Liver (tissue), 8 donors: ENCODE measurements at regions not wholly inside any gene's neighbourhood (a gene's known extent, or its start where the extent isn't known, plus 50 kb on each side); places are given as distances from the start of the nearest gene placed in this dataset.

ENCODE experiments used
- DNase-seq: peaks from one replicate; pipeline ENCODE4 v3.0.0-alpha.2; 2017; ENCODE audit warnings: low spot score
- H3K27ac ChIP-seq, 2 donors: one replicate each; pipeline ENCODE4 v1.7.0; 2013; ENCODE audit warnings: inconsistent platforms in 2 of 2, low read length in 2 of 2, control low read depth in 1 of 2, low read depth in 1 of 2, mild to moderate bottlenecking in 1 of 2
- H3K27me3 ChIP-seq, 4 donors: one replicate each; pipeline versions ENCODE4 v1.6.1 to v1.7.0; 2013; ENCODE audit warnings: low read length in 3 of 4, inconsistent platforms in 1 of 4, mild to moderate bottlenecking in 1 of 4, moderate library complexity in 1 of 4; ENCODE audit not compliant: control insufficient read depth in 4 of 4, insufficient read depth in 4 of 4
- H3K36me3 ChIP-seq, 4 donors: one replicate each; pipeline versions ENCODE4 v1.6.1 to v1.7.0; 2013; ENCODE audit warnings: low read length in 3 of 4, mild to moderate bottlenecking in 3 of 4, low read depth in 1 of 4, moderate library complexity in 1 of 4; ENCODE audit not compliant: control insufficient read depth in 4 of 4, insufficient read depth in 3 of 4
- H3K4me1 ChIP-seq, 4 donors: one replicate each; pipeline versions ENCODE4 v1.6.1 to v1.7.0; 2013; ENCODE audit warnings: low read length in 3 of 4, mild to moderate bottlenecking in 3 of 4, moderate library complexity in 1 of 4; ENCODE audit not compliant: control insufficient read depth in 4 of 4, insufficient read depth in 4 of 4
- H3K4me3 ChIP-seq, 3 donors: one replicate each; pipeline versions ENCODE4 v1.6.1 to v1.7.0; 2013; ENCODE audit warnings: low read length in 3 of 3, control low read depth in 1 of 3, low read depth in 1 of 3, mild to moderate bottlenecking in 1 of 3
- H3K9ac ChIP-seq, 2 donors: one replicate each; pipeline ENCODE4 v1.7.0; 2013; ENCODE audit warnings: low read length in 2 of 2, mild to moderate bottlenecking in 2 of 2, moderate library complexity in 2 of 2, control low read depth in 1 of 2, low read depth in 1 of 2
- H3K9me3 ChIP-seq, 4 donors: one replicate each; pipeline versions ENCODE4 v1.6.1 to v1.7.0; 2013; ENCODE audit warnings: low read length in 3 of 4; ENCODE audit not compliant: control insufficient read depth in 4 of 4
- ATF3 ChIP-seq: IDR thresholded peaks from 2 replicates; pipeline ENCODE4 v1.6.1; 2016; ENCODE audit warnings: antibody characterized with exemption
- EGR1 ChIP-seq, 2 donors: IDR thresholded peaks; 2 replicates each; pipeline ENCODE4 v1.6.1; 2016 to 2018; ENCODE audit warnings: antibody characterized with exemption in 2 of 2, low read depth in 2 of 2
- FOXA1 ChIP-seq: IDR thresholded peaks from 2 replicates; pipeline ENCODE4 v1.6.1; 2016; ENCODE audit warnings: antibody characterized with exemption
- FOXA2 ChIP-seq: IDR thresholded peaks from 2 replicates; pipeline ENCODE4 v1.6.1; 2016; ENCODE audit warnings: antibody characterized with exemption
- GABPA ChIP-seq, 2 donors: IDR thresholded peaks in 1 of 2; conservative IDR thresholded peaks in 1 of 2; 2 replicates each; pipeline ENCODE4 v1.6.1; 2016; ENCODE audit warnings: antibody characterized with exemption in 2 of 2, mild to moderate bottlenecking in 1 of 2, moderate library complexity in 1 of 2
- HNF4A ChIP-seq, 2 donors: conservative IDR thresholded peaks; 2 replicates each; pipeline ENCODE4 v1.6.1; 2016; ENCODE audit warnings: antibody characterized with exemption in 2 of 2, mild to moderate bottlenecking in 2 of 2
- HNF4G ChIP-seq: IDR thresholded peaks from 2 replicates; pipeline ENCODE4 v1.6.1; 2016; ENCODE audit warnings: antibody characterized with exemption
- JUND ChIP-seq, 2 donors: IDR thresholded peaks; 2 replicates each; pipeline ENCODE4 v1.6.1; 2016; ENCODE audit warnings: antibody characterized with exemption in 2 of 2
- NR2F2 ChIP-seq: IDR thresholded peaks from 2 replicates; pipeline ENCODE4 v1.6.1; 2016; ENCODE audit warnings: antibody characterized with exemption
- RAD21 ChIP-seq, 2 donors: IDR thresholded peaks; 2 replicates each; pipeline ENCODE4 v1.6.1; 2016; ENCODE audit warnings: antibody characterized with exemption in 2 of 2, mild to moderate bottlenecking in 2 of 2
- REST ChIP-seq: IDR thresholded peaks from 2 replicates; pipeline ENCODE4 v1.6.1; 2016; ENCODE audit warnings: antibody characterized with exemption, mild to moderate bottlenecking
- RXRA ChIP-seq, 2 donors: IDR thresholded peaks; 2 replicates each; pipeline ENCODE4 v1.6.1; 2017 to 2018; ENCODE audit warnings: antibody characterized with exemption in 2 of 2, mild to moderate bottlenecking in 1 of 2
- SP1 ChIP-seq: IDR thresholded peaks from 2 replicates; pipeline ENCODE4 v1.6.1; 2018; ENCODE audit warnings: antibody characterized with exemption, mild to moderate bottlenecking
- TAF1 ChIP-seq: conservative IDR thresholded peaks from 2 replicates; pipeline ENCODE4 v1.6.1; 2016; ENCODE audit warnings: antibody characterized with exemption, mild to moderate bottlenecking
- YY1 ChIP-seq: IDR thresholded peaks from 2 replicates; pipeline ENCODE4 v1.6.1; 2016; ENCODE audit warnings: antibody characterized with exemption, mild to moderate bottlenecking
- WGBS: extraction: QIAGEN DNeasy Blood & Tissue Kit; methylation state at CpG from one replicate; pipeline ENCODE4 v1.1.7; 2013; 5-methylcytosine and 5-hydroxymethylcytosine counted together
- TF ChIP-seq, protein P1 (sequence below): IDR thresholded peaks from 2 replicates; pipeline ENCODE4 v1.6.1; 2016; ENCODE audit warnings: antibody characterized with exemption
- TF ChIP-seq, protein P2 (sequence below): fragments of 150-350 bp; IDR thresholded peaks from 2 replicates; pipeline ENCODE4 v1.5.1; 2017; ENCODE audit warnings: improper control_type of control experiment, low read depth, low read length; ENCODE audit not compliant: missing input control
- TF ChIP-seq, protein P3 (sequence below): IDR thresholded peaks from 2 replicates; pipeline ENCODE4 v1.6.1; 2016; ENCODE audit warnings: antibody characterized with exemption
- donor health status: healthy.
- donor health status: healthy.
- donor health status: healthy.
- donor health status: healthy.
- donor health status: healthy.

GRCh38 chr18:75127143-75128021 lies 81.6 kb downstream of the PTGR3 start:
- Histone ChIP-seq H3K9ac (no peak overlapping the region), H3K4me3 (no peak overlapping the region), H3K27me3 (no peaks in the 10 kb centered on the region), H3K27ac (no peak overlapping the region), H3K36me3 (no peaks in the 10 kb centered on the region), H3K4me1 (no peaks in the 10 kb centered on the region), H3K9me3 (no peaks in the 10 kb centered on the region)
- no peak for TF ChIP-seq ATF3
- TF ChIP-seq YY1, result no peak
- TF ChIP-seq, protein P1, sequence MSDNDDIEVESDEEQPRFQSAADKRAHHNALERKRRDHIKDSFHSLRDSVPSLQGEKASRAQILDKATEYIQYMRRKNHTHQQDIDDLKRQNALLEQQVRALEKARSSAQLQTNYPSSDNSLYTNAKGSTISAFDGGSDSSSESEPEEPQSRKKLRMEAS, result no peak
- no peak for TF ChIP-seq FOXA2
- TF ChIP-seq REST, result no peak
- no peak for TF ChIP-seq RXRA (IDR thresholded peaks at IDR 0.05)
- no peak for TF ChIP-seq EGR1 (IDR thresholded peaks at IDR 0.05; ENCODE audit: low read depth in 2 of 2)
- TF ChIP-seq HNF4G, result no peak
- TF ChIP-seq, protein P2, sequence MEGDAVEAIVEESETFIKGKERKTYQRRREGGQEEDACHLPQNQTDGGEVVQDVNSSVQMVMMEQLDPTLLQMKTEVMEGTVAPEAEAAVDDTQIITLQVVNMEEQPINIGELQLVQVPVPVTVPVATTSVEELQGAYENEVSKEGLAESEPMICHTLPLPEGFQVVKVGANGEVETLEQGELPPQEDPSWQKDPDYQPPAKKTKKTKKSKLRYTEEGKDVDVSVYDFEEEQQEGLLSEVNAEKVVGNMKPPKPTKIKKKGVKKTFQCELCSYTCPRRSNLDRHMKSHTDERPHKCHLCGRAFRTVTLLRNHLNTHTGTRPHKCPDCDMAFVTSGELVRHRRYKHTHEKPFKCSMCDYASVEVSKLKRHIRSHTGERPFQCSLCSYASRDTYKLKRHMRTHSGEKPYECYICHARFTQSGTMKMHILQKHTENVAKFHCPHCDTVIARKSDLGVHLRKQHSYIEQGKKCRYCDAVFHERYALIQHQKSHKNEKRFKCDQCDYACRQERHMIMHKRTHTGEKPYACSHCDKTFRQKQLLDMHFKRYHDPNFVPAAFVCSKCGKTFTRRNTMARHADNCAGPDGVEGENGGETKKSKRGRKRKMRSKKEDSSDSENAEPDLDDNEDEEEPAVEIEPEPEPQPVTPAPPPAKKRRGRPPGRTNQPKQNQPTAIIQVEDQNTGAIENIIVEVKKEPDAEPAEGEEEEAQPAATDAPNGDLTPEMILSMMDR, result no peak
- TF ChIP-seq GABPA (IDR thresholded peaks at IDR 0.05 in 1 of 2, conservative IDR thresholded peaks at IDR 0.05 in 1 of 2), result no peak
- no peak for TF ChIP-seq HNF4A (conservative IDR thresholded peaks at IDR 0.05)
- TF ChIP-seq NR2F2, result no peak
- TF ChIP-seq SP1, result no peak
- no peak for TF ChIP-seq FOXA1
- TF ChIP-seq, protein P3, sequence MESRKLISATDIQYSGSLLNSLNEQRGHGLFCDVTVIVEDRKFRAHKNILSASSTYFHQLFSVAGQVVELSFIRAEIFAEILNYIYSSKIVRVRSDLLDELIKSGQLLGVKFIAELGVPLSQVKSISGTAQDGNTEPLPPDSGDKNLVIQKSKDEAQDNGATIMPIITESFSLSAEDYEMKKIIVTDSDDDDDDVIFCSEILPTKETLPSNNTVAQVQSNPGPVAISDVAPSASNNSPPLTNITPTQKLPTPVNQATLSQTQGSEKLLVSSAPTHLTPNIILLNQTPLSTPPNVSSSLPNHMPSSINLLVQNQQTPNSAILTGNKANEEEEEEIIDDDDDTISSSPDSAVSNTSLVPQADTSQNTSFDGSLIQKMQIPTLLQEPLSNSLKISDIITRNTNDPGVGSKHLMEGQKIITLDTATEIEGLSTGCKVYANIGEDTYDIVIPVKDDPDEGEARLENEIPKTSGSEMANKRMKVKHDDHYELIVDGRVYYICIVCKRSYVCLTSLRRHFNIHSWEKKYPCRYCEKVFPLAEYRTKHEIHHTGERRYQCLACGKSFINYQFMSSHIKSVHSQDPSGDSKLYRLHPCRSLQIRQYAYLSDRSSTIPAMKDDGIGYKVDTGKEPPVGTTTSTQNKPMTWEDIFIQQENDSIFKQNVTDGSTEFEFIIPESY, result no peak
- TF ChIP-seq JUND (IDR thresholded peaks at IDR 0.05), result no peak
- no peak for TF ChIP-seq RAD21 (IDR thresholded peaks at IDR 0.05)
- TF ChIP-seq TAF1, result no peak
- DNase-seq, result no peak
- WGBS, result 90% methylated on average over 24 of the region's 24 CpGs
